Neural crest cell (in vitro differentiated cells): ENCODE measurements at regions not wholly inside any gene's neighbourhood (a gene's known extent, or its start where the extent isn't known, plus 50 kb on each side); places are given as distances from the start of the nearest gene placed in this dataset.

Source experiments
- DNase-seq: peaks from one replicate; pipeline ENCODE4 v3.0.0; 2021; ENCODE audit warnings: low read depth, mixed read lengths, low spot score
- H3K27ac Mint-ChIP-seq: one replicate; pipeline ENCODE4 v1.8.0; 2021; ENCODE audit warnings: mild to moderate bottlenecking, mixed read lengths; ENCODE audit not compliant: unreplicated experiment
- H3K27me3 Mint-ChIP-seq: 2 replicates; pipeline ENCODE4 v1.8.0; 2021; ENCODE audit warnings: low read depth, mild to moderate bottlenecking, mixed read lengths
- H3K36me3 Mint-ChIP-seq: 2 replicates; pipeline ENCODE4 v1.8.0; 2021; ENCODE audit warnings: low read depth, mild to moderate bottlenecking, mixed read lengths
- H3K4me1 Mint-ChIP-seq: 2 replicates; pipeline ENCODE4 v1.8.0; 2021; ENCODE audit warnings: mixed read lengths
- H3K4me3 Mint-ChIP-seq: one replicate; pipeline ENCODE4 v1.8.0; 2021; ENCODE audit warnings: mild to moderate bottlenecking, mixed read lengths
- H3K9me3 Mint-ChIP-seq: 2 replicates; pipeline ENCODE4 v1.8.0; 2021; ENCODE audit warnings: mixed read lengths
- CTCF ChIP-seq: fragments of 200-600 bp; sonication (generic); conservative IDR thresholded peaks from 2 replicates; pipeline ENCODE4 v1.5.0; 2021; ENCODE audit warnings: antibody characterized with exemption, mild to moderate bottlenecking

- no peaks in the 10 kb centered on the region for H3K36me3 Mint-ChIP-seq
- H3K4me3 Mint-ChIP-seq, result no peak overlapping the region
Observed at GRCh38 chr5:137567226-137567625, 68.1 kb upstream of the SPOCK1 start.

GRCh38 chr5:137566780-137567179 lies 67.7 kb upstream of the SPOCK1 start:
- Mint-ChIP-seq H3K4me1 (peaks cover 47% of the 10 kb centered on the region), H3K27me3 (peaks cover 3% of the 10 kb centered on the region), H3K9me3 (no peaks in the 10 kb centered on the region), H3K4me3 (no peak overlapping the region), H3K27ac (no peak overlapping the region), H3K36me3 (no peaks in the 10 kb centered on the region)
- TF ChIP-seq CTCF, result no peak
- no peak for DNase-seq

More at GRCh38 chr5:137567226-137567625, 68.1 kb upstream of the SPOCK1 start:
- DNase-seq, result no peak
- no peaks in the 10 kb centered on the region for H3K9me3 Mint-ChIP-seq
- H3K27me3 Mint-ChIP-seq, result peaks cover 3% of the 10 kb centered on the region
- no peak for TF ChIP-seq CTCF
- peaks cover 47% of the 10 kb centered on the region for H3K4me1 Mint-ChIP-seq
- no peak overlapping the region for H3K27ac Mint-ChIP-seq

DNA sequence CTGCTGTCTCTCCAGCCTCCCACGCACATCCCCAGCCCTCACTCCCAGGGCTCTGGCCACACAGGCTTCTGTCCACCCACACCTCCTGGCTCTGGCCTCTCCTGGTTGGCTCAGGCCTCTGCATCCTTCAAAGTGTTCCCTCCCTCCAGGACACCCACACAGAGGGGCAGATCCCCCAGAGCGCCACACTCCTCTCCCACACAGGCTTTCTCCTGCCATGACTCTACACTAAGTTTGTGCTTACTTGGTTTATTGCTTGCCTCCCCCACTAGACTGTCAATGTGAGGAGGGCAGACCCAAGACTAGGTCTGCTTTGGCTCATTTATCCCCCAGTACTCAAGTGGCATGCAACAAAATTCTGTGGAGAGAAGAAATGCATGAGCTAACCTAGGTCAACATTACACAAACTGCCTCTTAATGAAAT lies 67.0 kb upstream of the SPOCK1 start:
- no peak for TF ChIP-seq CTCF
- peaks cover 3% of the 10 kb centered on the region for H3K27me3 Mint-ChIP-seq
- peaks cover 47% of the 10 kb centered on the region for H3K4me1 Mint-ChIP-seq
- peak overlapping the region; percentile 38 for H3K27ac Mint-ChIP-seq
- no peaks in the 10 kb centered on the region for H3K9me3 Mint-ChIP-seq
- DNase-seq, result no peak
- no peaks in the 10 kb centered on the region for H3K36me3 Mint-ChIP-seq
- no peak overlapping the region for H3K4me3 Mint-ChIP-seq

DNA sequence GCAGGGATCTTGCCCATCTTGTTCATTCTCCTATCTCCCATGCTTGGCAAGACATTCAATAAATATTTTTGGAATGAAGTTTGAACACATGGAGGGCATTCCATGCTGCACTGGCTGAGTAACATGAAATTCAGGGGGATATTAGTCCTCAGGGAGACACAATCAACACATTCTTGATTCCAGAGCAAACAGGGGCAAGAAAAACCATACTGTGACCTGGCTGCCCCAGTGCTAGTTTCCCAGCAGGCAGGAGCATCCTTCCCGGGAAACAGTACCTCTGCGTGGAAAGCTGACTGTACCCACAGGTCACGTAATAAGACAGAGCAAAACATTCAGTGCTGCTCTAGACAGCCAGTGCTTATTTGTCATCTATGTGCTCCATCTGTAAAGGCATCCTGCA lies 66.3 kb upstream of the SPOCK1 start:
- Mint-ChIP-seq H3K36me3 (no peaks in the 10 kb centered on the region), H3K4me3 (no peak overlapping the region), H3K27ac (peak overlapping the region; percentile 68), H3K9me3 (no peaks in the 10 kb centered on the region), H3K27me3 (peaks cover 3% of the 10 kb centered on the region), H3K4me1 (peaks cover 47% of the 10 kb centered on the region)
- no peak for TF ChIP-seq CTCF
- DNase-seq, result no peak

DNA sequence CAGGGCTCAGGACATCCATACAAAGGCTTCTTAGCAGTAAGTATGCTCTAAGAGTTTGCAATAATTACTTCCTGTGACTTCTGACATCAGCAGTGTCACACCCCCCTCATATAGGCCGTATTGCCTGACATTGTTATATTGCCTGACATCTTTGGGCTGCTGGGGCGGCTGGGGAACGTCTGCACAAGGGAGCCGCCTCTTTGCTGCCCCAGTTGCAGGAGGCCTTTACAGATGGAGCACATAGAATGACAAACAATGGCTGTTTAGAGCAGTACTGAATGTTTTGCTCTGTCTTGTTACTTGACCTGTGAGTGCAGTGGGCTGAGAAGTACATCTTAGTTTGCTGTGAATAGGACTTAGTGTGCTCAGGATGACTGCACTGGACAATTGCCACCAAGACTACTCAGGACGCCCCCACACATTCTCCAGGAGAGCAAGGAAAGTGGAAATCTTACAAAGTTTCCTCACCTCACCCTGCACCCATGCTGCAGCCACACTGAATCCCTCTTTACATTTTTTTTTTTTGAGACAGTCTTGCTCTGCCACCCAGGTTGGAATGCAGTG lies 65.4 kb upstream of the SPOCK1 start:
- H3K4me3 Mint-ChIP-seq, result peak overlapping the region; percentile 12
- peak overlapping the region; percentile 38 for H3K27ac Mint-ChIP-seq
- H3K36me3 Mint-ChIP-seq, result no peaks in the 10 kb centered on the region
- DNase-seq, result no peak
- no peak for TF ChIP-seq CTCF
- peaks cover 6% of the 10 kb centered on the region for H3K27me3 Mint-ChIP-seq
- H3K4me1 Mint-ChIP-seq, result peaks cover 47% of the 10 kb centered on the region
- no peaks in the 10 kb centered on the region for H3K9me3 Mint-ChIP-seq
